ENCODE measurements at regions not wholly inside any gene's neighbourhood (a gene's known extent, or its start where the extent isn't known, plus 50 kb on each side); places are given as distances from the start of the nearest gene placed in this dataset.
A peak's percentile ranks its signal among the peaks of the same experiment; 100 is the strongest.

- Mint-ChIP-seq H3K27me3 (ENCODE audit: low read depth) (no peaks in the 10 kb centered on the region), H3K36me3 (no peaks in the 10 kb centered on the region), H3K27ac (no peak overlapping the region), H3K9me3 (no peaks in the 10 kb centered on the region), H3K4me3 (no peak overlapping the region), H3K4me1 (peaks cover 4% of the 10 kb centered on the region)
- CTCF ChIA-PET, result interaction anchor here (2.0 kb wide), 1 partner anchor 12 kb away, joined by 8 read pairs; no protein-coding TSS in a partner anchor
- ATAC-seq (no peak), DNase-seq (ENCODE audit: low spot score) (no peak)
- POLR2A ChIA-PET, result no interaction called here
- no peak for TF ChIP-seq GRHL2 (CRISPR knock-in tag; IDR thresholded peaks at IDR 0.05; ENCODE audit: insufficient replicate concordance, severe bottlenecking)
- TF ChIP-seq ZSCAN18 (CRISPR knock-in tag; IDR thresholded peaks at IDR 0.05), result no peak
- TF ChIP-seq FOXJ3 (CRISPR knock-in tag; IDR thresholded peaks at IDR 0.05; ENCODE audit: borderline replicate concordance), result no peak
- TF ChIP-seq ZNF317 (CRISPR knock-in tag; IDR thresholded peaks at IDR 0.05; ENCODE audit: borderline replicate concordance, low read depth), result no peak
- no peak for TF ChIP-seq ZNF512 (CRISPR knock-in tag; IDR thresholded peaks at IDR 0.05; ENCODE audit: borderline replicate concordance)
- TF ChIP-seq MLX (CRISPR knock-in tag; IDR thresholded peaks at IDR 0.05), result no peak
- TF ChIP-seq MXD4 (CRISPR knock-in tag; IDR thresholded peaks at IDR 0.05; ENCODE audit: borderline replicate concordance), result no peak
- no peak for TF ChIP-seq ZNF416 (CRISPR knock-in tag; IDR thresholded peaks at IDR 0.05)
- no peak for TF ChIP-seq ELF4 (CRISPR knock-in tag; IDR thresholded peaks at IDR 0.05; ENCODE audit: low read depth)
- no peak for TF ChIP-seq NR1H2 (CRISPR knock-in tag; IDR thresholded peaks at IDR 0.05)
- no peak for TF ChIP-seq ZNF396 (CRISPR knock-in tag; IDR thresholded peaks at IDR 0.05; ENCODE audit: borderline replicate concordance)
These were observed 58.4 kb upstream of the ALDH1A1 start for GRCh38 chr9:73011181-73011750.

GRCh38 chr9:73009649-73010288 lies 56.9 kb upstream of the ALDH1A1 start:
- Mint-ChIP-seq H3K27me3 (ENCODE audit: low read depth) (no peaks in the 10 kb centered on the region), H3K9me3 (no peaks in the 10 kb centered on the region), H3K4me1 (peaks cover 4% of the 10 kb centered on the region), H3K36me3 (no peaks in the 10 kb centered on the region), H3K27ac (no peak overlapping the region), H3K4me3 (no peak overlapping the region)
- no peak for TF ChIP-seq ETV6 (CRISPR knock-in tag; IDR thresholded peaks at IDR 0.05)
- no peak for TF ChIP-seq ESRRA (CRISPR knock-in tag; IDR thresholded peaks at IDR 0.05; ENCODE audit: borderline replicate concordance)
- no peak for TF ChIP-seq E2F1 (CRISPR knock-in tag; IDR thresholded peaks at IDR 0.05)
- TF ChIP-seq ZNF138 (CRISPR knock-in tag; conservative IDR thresholded peaks at IDR 0.05), result no peak
- TF ChIP-seq ZNF121 (CRISPR knock-in tag; IDR thresholded peaks at IDR 0.05), result no peak
- no peak for TF ChIP-seq CDX4 (CRISPR knock-in tag; IDR thresholded peaks at IDR 0.05; ENCODE audit: borderline replicate concordance)
- TF ChIP-seq SMAD4 (CRISPR knock-in tag; IDR thresholded peaks at IDR 0.05), result no peak
- TF ChIP-seq NR2C2 (CRISPR knock-in tag; IDR thresholded peaks at IDR 0.05), result no peak
- TF ChIP-seq ATF1 (CRISPR knock-in tag; IDR thresholded peaks at IDR 0.05), result no peak
- no peak for TF ChIP-seq ZNF232 (CRISPR knock-in tag; IDR thresholded peaks at IDR 0.05)
- TF ChIP-seq ZBTB43 (CRISPR knock-in tag; IDR thresholded peaks at IDR 0.05), result no peak
- ATAC-seq (peak; percentile 92), DNase-seq (ENCODE audit: low spot score) (no peak)
- ChIA-PET POLR2A (interaction anchor here (0.5 kb wide), 1 partner anchor 867 kb away, joined by 3 read pairs; no protein-coding TSS in a partner anchor), CTCF (interaction anchor here (0.6 to 2.0 kb wide), 4 partner anchors 13 to 165 kb away, joined by 3 to 8 read pairs (median 3); no protein-coding TSS in a partner anchor)

Data from WTC11 (cell line).